Gastrocnemius medialis (tissue), 4 donors: ENCODE measurements at regions not wholly inside any gene's neighbourhood (a gene's known extent, or its start where the extent isn't known, plus 50 kb on each side); places are given as distances from the start of the nearest gene placed in this dataset.

ENCODE experiments used
- POLR2A ChIP-seq, 2 donors: fragments of 450-650 bp; IDR thresholded peaks; one replicate each; pipeline ENCODE4 v1.6.1; 2017; ENCODE audit warnings: antibody characterized with exemption in 2 of 2, mild to moderate bottlenecking in 2 of 2, moderate library complexity in 2 of 2
- TF ChIP-seq, protein P1 (sequence below), 5 experiments: fragments of 450-650 bp in 3 of 5; fragments of 200-600 bp in 2 of 5; sonication (generic) in 2 of 5; IDR thresholded peaks in 4 of 5; conservative IDR thresholded peaks in 1 of 5; 1 replicate in 4 of 5; 2 replicates in 1 of 5; pipeline ENCODE4 v1.5.1; 2016 to 2019; ENCODE audit warnings: antibody characterized with exemption in 5 of 5, mild to moderate bottlenecking in 3 of 5, moderate library complexity in 3 of 5

DNA sequence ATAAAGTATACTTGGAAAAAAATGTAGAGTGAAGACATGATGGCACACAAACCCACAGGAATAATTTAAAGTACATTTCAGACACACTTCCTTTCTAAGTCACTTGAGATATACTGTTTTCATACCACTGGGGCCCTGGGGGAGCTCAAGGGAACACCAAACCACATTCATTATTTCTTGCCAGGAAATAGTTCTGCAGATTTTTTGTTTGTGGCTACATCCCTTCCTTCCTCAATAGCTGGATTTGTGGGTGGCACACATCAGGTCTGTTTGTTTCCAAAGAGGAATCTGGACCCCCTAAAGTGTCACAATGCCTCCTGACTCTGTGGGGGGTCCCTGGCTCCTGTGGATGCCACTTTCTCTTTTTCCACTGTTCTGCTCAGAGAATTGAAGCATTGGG, 153.5 kb upstream of the COL8A1 start:
- TF ChIP-seq, protein P1, sequence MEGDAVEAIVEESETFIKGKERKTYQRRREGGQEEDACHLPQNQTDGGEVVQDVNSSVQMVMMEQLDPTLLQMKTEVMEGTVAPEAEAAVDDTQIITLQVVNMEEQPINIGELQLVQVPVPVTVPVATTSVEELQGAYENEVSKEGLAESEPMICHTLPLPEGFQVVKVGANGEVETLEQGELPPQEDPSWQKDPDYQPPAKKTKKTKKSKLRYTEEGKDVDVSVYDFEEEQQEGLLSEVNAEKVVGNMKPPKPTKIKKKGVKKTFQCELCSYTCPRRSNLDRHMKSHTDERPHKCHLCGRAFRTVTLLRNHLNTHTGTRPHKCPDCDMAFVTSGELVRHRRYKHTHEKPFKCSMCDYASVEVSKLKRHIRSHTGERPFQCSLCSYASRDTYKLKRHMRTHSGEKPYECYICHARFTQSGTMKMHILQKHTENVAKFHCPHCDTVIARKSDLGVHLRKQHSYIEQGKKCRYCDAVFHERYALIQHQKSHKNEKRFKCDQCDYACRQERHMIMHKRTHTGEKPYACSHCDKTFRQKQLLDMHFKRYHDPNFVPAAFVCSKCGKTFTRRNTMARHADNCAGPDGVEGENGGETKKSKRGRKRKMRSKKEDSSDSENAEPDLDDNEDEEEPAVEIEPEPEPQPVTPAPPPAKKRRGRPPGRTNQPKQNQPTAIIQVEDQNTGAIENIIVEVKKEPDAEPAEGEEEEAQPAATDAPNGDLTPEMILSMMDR (IDR thresholded peaks at IDR 0.05 in 4 of 5, conservative IDR thresholded peaks at IDR 0.05 in 1 of 5) = no peak
- no peak for TF ChIP-seq POLR2A (IDR thresholded peaks at IDR 0.05)
